DMS153 treated with DMSO at 0.1 percent for 48 hours (cell line): ENCODE measurements at regions not wholly inside any gene's neighbourhood (a gene's known extent, or its start where the extent isn't known, plus 50 kb on each side); places are given as distances from the start of the nearest gene placed in this dataset.

Source experiments
- DNase-seq: peaks from one replicate; lab custom pipeline; 2025; ENCODE audit not compliant: unreplicated experiment; lab: John Stamatoyannopoulos, UW

DNA sequence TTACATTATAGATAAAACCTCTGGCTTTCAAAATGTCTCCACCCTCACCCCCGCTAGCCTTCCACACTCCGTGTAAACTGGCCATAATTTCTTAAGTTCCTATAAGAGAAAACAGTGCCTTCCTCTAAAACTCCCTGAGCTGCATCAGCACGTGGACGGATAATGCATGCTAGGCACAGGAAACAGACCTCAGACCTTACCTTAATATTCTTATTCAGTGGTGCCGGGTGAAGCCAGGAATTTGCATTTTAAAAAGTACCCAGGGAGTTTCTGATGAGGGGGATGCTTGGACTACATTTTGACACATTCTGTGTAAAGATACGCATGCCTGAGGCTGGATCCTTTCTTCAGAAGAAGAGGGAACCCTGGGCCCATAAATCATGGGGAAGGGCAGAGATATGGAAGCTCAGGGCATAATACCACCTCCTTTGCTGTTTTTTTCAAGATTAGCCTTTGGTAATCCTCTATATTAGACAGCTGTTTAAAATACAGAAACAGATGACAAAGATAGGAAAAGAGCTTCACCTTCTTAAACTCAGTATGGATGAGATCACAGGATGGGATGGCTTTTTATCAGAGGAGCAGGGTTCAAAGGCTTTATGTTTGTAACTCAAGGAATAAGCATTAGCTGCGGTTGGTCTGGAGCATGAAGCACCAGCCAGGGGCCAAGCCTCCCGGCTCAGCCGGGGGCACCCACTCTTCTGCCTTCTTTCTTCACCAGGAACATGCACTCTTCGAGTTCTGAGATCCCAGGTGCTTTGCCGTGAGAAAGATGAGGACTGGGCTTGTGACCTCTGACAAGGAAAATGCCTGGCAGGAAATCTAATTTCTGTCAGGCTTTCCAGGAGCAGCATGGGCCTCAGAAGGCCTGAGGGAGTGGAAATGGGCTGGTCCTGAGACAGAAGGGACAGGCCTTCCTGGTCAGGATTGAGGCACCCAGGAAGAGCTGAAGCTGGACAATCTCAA, 218.1 kb upstream of the SOX4 start:
- DNase-seq = no peak

GRCh38 chr6:21377356-21377755, 216.2 kb upstream of the SOX4 start:
- DNase-seq = no peak

DNA sequence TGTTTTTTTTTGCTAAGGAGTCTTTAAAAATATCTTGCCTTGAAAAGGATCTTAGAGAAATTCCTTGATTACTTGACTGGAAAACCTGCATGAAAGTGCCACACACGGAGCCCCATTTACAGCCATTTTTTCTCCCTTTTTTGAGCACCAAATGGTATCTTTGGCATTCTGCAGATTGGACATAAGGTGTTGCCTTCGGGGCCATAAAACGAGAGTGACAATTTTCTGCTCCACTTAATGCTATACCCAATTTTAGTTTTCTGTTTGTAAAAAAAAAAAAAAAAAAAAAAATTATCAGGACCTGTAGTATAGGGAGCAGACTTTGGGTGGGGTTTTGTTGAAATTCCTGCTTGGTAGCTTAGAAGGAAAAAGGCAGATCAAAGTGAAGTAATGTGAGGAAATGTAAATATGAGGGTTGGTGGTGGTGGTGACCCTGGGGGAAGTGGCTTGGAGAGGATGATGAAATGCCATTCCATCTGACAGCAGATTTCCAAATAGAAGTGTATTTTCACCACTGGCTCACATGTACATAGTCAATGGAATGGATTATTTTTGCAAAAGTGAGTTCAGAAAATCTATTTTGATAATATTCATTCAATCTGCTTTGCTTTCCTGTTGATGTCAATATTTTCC, 212.1 kb upstream of the SOX4 start:
- DNase-seq = no peak

DNA sequence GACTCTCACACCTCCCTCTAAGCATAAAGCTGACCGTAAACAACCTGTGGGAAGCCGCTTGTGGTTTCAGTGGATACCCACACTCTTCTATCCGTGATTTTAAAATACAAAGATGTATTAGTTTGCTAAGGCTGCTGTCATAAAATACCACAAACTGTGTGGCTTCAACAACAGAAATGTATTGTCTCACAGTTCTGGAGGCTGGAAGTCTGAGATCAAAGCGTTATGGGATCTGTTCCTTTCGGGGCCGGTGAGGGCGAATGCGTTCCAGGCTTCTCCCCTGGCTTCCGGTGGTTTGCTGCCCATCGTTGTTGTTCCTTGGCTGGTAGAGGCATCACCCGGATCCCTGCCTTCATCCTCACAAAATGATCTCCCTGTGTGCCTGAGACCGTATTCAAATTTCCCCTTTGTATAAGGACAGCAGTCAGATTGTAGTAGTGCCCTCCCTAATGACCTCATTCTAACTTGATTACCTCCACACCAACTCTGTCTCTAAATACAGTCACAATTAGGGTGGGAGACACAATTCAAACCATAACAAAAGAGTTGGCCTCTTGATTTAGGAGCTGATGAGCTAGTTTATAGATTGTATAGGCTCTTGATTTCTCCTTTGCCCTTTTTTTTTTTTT, 210.6 kb upstream of the SOX4 start:
- DNase-seq = no peak

DNA sequence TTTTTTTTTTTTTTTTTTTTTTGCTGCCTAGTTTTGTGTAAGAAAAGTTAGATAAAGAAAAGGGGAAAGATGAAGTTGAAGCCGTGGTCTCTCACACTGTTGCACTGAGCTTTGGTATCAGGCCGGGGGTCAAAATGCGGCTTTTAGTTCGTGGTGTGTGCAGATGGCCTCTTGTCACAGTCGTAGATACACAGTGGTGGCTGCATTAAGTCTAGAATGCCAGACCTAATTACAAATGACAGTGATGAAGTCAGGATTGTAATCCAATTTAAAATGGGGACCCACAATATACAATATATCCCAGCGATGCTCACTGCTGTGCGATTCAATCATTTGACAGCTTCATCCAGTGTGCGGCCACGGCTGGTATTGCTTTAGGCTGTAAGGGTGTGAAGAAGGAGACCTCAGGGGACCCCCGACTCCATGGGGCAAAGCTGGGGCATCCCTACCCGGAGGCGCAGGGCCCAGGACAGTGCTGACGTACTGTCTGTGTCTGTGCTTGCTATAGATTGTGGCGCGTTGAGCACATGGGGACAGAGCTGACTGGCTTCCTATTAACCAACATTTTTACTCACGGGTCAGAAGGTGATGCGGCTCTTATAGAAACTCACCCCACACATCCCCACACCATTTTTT, 210.0 kb upstream of the SOX4 start:
- no peak for DNase-seq

DNA sequence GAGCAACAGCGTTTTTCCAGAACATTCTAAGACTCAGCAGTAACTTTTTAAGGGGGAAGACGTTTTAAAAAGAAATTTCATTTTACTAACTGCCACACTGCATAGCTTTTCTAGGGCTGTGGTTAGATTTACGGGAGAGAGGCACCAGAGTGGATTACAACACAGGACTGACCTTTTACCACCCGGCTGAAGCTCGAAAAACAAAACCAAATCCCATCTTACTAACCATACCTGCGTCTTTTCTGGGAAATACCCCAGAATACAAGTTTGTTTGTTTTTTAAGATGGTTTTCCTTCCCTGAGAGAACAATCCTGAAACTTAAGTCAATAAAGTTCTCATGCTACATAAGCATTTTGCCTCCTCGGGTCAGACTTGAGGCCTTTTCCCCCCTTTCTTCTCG, 209.3 kb upstream of the SOX4 start:
- no peak for DNase-seq

GRCh38 chr6:21386744-21387143, 206.8 kb upstream of the SOX4 start:
- no peak for DNase-seq

DNA sequence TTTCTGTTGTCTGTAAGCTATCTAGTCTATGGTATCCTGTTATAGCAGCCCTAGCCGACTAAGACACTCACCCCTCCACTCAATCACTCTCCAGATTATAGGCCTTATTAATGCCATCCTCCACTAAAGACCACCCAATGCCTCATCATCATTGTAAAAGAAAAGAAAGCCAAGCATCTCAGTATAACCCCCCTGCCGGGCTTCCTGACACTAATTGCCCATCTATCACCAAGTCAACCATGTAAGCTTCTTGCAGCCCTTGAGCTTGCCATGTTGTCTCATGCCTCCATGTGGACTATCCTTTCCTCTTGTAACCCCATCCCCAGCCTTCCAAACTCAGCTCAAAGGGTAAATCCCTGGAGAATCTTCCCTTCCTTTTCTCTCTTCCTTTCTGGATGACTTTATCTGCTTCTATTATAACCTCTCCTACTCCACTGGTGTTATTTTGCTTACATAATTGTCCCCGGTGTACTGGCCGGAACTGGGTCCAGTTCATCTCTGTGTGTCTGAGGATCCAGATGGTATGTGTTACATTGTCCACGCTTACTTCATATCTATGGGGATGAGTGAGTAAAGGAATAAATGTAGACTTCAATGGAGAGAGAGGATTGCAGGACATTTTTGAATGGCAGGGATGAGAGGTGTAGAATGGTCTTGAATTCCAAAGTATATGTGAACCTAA, 202.9 kb upstream of the SOX4 start:
- no peak for DNase-seq

GRCh38 chr6:21392177-21392576, 201.4 kb upstream of the SOX4 start:
- DNase-seq = no peak

- no peak for DNase-seq
Observed at GRCh38 chr6:21393441-21394165, 199.9 kb upstream of the SOX4 start.

DNA sequence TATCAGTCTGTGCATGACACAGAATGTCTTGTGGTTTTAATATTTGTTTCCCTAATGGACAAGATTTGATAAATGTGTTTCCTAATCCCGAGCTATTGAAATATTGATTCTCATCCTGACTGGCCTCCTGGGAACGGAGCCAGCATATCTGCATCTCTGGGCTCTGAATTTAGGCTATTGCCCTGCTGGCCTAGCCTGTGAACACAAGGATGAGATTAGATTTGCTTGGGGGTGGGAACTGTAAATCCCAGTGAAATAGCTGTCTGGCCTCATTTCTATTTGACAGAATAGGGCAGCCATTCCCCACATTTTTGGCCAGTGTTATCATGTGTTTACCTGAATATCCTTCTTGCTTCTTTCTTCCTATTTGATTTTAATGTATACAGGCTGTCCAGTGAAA, 198.4 kb upstream of the SOX4 start:
- DNase-seq = no peak

- no peak for DNase-seq
Observed at GRCh38 chr6:21396313-21396712, 197.2 kb upstream of the SOX4 start.

DNA sequence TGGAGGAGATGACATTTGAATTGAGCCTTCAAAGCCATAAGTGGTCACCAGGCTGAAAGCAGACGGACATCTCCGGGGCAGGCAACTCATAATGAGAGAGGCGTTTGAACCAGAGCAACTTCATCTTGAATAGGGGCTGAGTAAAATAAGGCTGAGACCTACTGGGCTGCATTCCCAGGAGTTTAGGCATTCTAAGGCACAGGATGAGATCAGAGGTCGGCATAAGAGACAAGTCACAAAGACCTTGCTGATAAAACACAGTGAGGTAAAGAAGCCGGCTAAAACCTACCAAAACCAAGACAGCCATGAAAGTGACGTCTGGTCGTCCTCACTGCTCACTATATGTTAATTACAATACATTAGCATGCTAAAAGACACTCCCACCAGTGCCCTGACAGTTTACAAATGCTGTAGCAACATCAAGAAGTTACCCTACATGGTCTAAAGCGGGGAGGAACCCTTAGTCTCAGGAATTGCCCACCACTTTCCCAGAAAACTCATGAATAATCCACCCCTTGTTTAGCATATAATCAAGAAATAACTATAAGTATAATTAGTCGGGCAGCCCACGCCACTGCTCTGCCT, 194.7 kb upstream of the SOX4 start:
- no peak for DNase-seq

- no peak for DNase-seq
Observed at GRCh38 chr6:21402368-21402767, 191.2 kb upstream of the SOX4 start.

DNA sequence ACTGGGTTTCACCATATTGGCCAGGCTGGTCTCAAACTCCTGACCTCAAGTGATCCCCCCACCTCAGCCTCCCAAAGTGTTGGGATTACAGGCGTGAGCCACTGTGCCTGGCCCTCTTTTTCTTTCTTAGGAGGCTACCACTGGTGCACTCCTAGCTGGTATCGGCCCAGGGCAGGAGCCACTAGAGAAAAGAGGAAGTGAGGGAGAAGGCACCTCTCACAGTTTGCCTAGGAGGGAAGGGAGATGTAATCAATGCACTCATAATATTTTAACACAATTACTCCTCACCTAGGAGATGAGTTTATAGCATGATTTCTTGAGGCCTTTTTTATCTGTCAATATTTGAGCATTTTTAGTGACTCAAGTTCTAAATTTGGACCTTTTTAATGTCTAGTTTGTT, 189.0 kb upstream of the SOX4 start:
- no peak for DNase-seq

GRCh38 chr6:21406316-21406715, 187.2 kb upstream of the SOX4 start:
- DNase-seq = no peak

DNA sequence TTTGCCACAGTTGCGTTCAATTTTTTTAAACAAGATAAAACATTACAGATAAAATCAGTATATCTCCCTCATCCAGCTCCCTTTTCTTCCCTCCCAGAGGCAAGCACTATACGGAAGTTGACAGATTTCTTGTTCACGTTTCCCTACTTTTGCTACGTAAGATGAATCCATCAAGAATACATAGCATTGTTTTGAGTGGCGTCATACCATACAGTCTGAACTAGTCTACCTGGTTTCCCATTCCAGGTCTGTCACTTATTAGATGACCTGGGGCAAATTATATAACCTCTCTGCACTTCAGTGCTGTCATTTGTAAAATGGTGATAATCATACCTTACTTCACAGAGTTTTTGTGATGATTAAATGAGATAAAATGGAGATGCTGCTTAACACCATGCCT, 184.3 kb upstream of the SOX4 start:
- DNase-seq = no peak

DNA sequence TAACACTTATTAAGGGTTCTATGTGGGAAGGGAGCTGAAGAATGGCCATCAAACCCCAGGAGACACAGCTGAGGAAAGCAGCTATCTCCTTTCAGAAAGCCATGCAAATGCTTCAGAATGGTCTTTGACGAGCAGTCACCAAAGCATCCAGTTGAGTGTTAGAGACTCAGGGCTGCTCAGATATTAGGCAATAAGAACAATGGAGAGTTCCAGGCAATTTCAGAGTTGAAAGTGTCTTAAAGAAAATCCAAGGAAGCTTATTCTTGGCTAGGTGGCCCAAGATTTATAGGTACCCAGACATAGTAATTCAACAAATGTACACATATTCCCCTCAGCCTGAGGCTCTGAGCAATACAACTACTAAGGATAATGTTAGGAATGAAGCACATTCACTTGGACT, 180.1 kb upstream of the SOX4 start:
- no peak for DNase-seq

GRCh38 chr6:21414065-21414464, 179.5 kb upstream of the SOX4 start:
- no peak for DNase-seq
